SJCRH30 (cell line): ENCODE measurements at regions not wholly inside any gene's neighbourhood (a gene's known extent, or its start where the extent isn't known, plus 50 kb on each side); places are given as distances from the start of the nearest gene placed in this dataset.

Experiments
- DNase-seq, 2 experiments: peaks; one replicate each; pipeline ENCODE4 v3.0.0-alpha.2; 2015 to 2020
- H3K27ac ChIP-seq: fragments of 250-450 bp; sonication (Bioruptor Pico); 2 replicates; pipeline ENCODE4 v1.5.1; 2020; ENCODE audit warnings: mild to moderate bottlenecking, moderate library complexity
- H3K27me3 ChIP-seq: fragments of 250-450 bp; sonication (Bioruptor Pico); 2 replicates; pipeline ENCODE4 v1.5.1; 2020; ENCODE audit warnings: mild to moderate bottlenecking, moderate library complexity
- H3K36me3 ChIP-seq: fragments of 250-450 bp; sonication (Bioruptor Pico); 2 replicates; pipeline ENCODE4 v1.5.1; 2020; ENCODE audit warnings: mild to moderate bottlenecking, moderate library complexity
- H3K4me1 ChIP-seq: fragments of 250-450 bp; sonication (Bioruptor Pico); 2 replicates; pipeline ENCODE4 v1.5.1; 2020; ENCODE audit warnings: mild to moderate bottlenecking, moderate library complexity
- H3K4me3 ChIP-seq: fragments of 250-450 bp; sonication (Bioruptor Pico); 2 replicates; pipeline ENCODE4 v1.5.1; 2020; ENCODE audit warnings: mild to moderate bottlenecking, moderate library complexity
- H3K9me3 ChIP-seq: fragments of 250-450 bp; sonication (Bioruptor Pico); replicated peaks from 2 replicates; pipeline ENCODE4 v1.5.1; 2020; ENCODE audit warnings: mild to moderate bottlenecking, moderate library complexity

- DNase-seq: peak; percentile 76 to 95
- Histone ChIP-seq H3K27me3 (no peaks in the 10 kb centered on the region), H3K27ac (no peak overlapping the region), H3K4me3 (no peak overlapping the region), H3K4me1 (no peaks in the 10 kb centered on the region), H3K9me3 (no peaks in the 10 kb centered on the region), H3K36me3 (no peaks in the 10 kb centered on the region)
These were observed 51.2 kb upstream of the CDH5 start for GRCh38 chr16:66315210-66315825.

GRCh38 chr16:66311306-66311705 is 55.2 kb upstream of the CDH5 start:
- Histone ChIP-seq H3K36me3 (no peaks in the 10 kb centered on the region), H3K27ac (no peak overlapping the region), H3K4me1 (no peaks in the 10 kb centered on the region), H3K9me3 (no peaks in the 10 kb centered on the region), H3K4me3 (no peak overlapping the region), H3K27me3 (peaks cover 11% of the 10 kb centered on the region; the same call in 1 of the 2 replicates)
- DNase-seq: no peak

GRCh38 chr16:66309215-66309807 is 57.2 kb upstream of the CDH5 start:
- no peaks in the 10 kb centered on the region for H3K4me1 ChIP-seq
- peaks cover 11% of the 10 kb centered on the region; the same call in 1 of the 2 replicates for H3K27me3 ChIP-seq
- no peak overlapping the region for H3K27ac ChIP-seq
- H3K36me3 ChIP-seq: no peaks in the 10 kb centered on the region
- DNase-seq: no peak
- H3K4me3 ChIP-seq: no peak overlapping the region
- H3K9me3 ChIP-seq: no peaks in the 10 kb centered on the region

GRCh38 chr16:66308096-66308495 is 58.4 kb upstream of the CDH5 start:
- Histone ChIP-seq H3K4me3 (no peak overlapping the region), H3K36me3 (no peaks in the 10 kb centered on the region), H3K27me3 (peaks cover 11% of the 10 kb centered on the region; the same call in 1 of the 2 replicates), H3K27ac (no peak overlapping the region), H3K9me3 (no peaks in the 10 kb centered on the region), H3K4me1 (no peaks in the 10 kb centered on the region)
- no peak for DNase-seq

GRCh38 chr16:66306366-66307150 is 59.9 kb upstream of the CDH5 start:
- Histone ChIP-seq H3K4me3 (no peak overlapping the region), H3K4me1 (no peaks in the 10 kb centered on the region), H3K9me3 (no peaks in the 10 kb centered on the region), H3K27ac (no peak overlapping the region), H3K36me3 (no peaks in the 10 kb centered on the region), H3K27me3 (peaks cover 11% of the 10 kb centered on the region; the same call in 1 of the 2 replicates)
- no peak for DNase-seq

- Histone ChIP-seq H3K36me3 (no peaks in the 10 kb centered on the region), H3K27me3 (peaks cover 8% of the 10 kb centered on the region; the same call in 1 of the 2 replicates), H3K27ac (no peak overlapping the region), H3K4me1 (no peaks in the 10 kb centered on the region), H3K9me3 (no peaks in the 10 kb centered on the region), H3K4me3 (no peak overlapping the region)
- no peak for DNase-seq
These were observed 61.5 kb upstream of the CDH5 start for GRCh38 chr16:66304961-66305360.

GRCh38 chr16:66304151-66304550 is 62.3 kb upstream of the CDH5 start:
- H3K4me1 ChIP-seq: no peaks in the 10 kb centered on the region
- H3K9me3 ChIP-seq: no peaks in the 10 kb centered on the region
- no peak overlapping the region for H3K4me3 ChIP-seq
- H3K27ac ChIP-seq: no peak overlapping the region
- no peak for DNase-seq
- no peaks in the 10 kb centered on the region; the same call in 1 of the 2 replicates for H3K27me3 ChIP-seq
- no peaks in the 10 kb centered on the region for H3K36me3 ChIP-seq

GRCh38 chr16:66300501-66300900 is 66.0 kb upstream of the CDH5 start:
- Histone ChIP-seq H3K27me3 (0 out of 2 replicates have a peak, but pooled peaks cover 4% of the 10 kb centered on the region), H3K36me3 (no peaks in the 10 kb centered on the region), H3K27ac (no peak overlapping the region), H3K9me3 (0 out of 2 replicates have a peak, but pooled peaks cover 4% of the 10 kb centered on the region), H3K4me3 (no peak overlapping the region), H3K4me1 (no peaks in the 10 kb centered on the region)
- DNase-seq: no peak

- H3K36me3 ChIP-seq: no peaks in the 10 kb centered on the region
- 0 out of 2 replicates have a peak, but pooled peaks cover 4% of the 10 kb centered on the region for H3K27me3 ChIP-seq
- H3K4me1 ChIP-seq: no peaks in the 10 kb centered on the region
- no peak for DNase-seq
- no peak overlapping the region for H3K4me3 ChIP-seq
- 0 out of 2 replicates have a peak, but pooled peaks cover 4% of the 10 kb centered on the region for H3K9me3 ChIP-seq
- H3K27ac ChIP-seq: no peak overlapping the region
These were observed 66.5 kb upstream of the CDH5 start for GRCh38 chr16:66300037-66300436.

GRCh38 chr16:66299349-66299748 is 67.1 kb upstream of the CDH5 start:
- Histone ChIP-seq H3K9me3 (0 out of 2 replicates have a peak, but pooled peaks cover 4% of the 10 kb centered on the region), H3K27me3 (0 out of 2 replicates have a peak, but pooled peaks cover 4% of the 10 kb centered on the region)
- DNase-seq: no peak

GRCh38 chr16:66298571-66299120 is 67.8 kb upstream of the CDH5 start:
- no peak for DNase-seq
- H3K36me3 ChIP-seq: no peaks in the 10 kb centered on the region
- no peaks in the 10 kb centered on the region for H3K4me1 ChIP-seq
- H3K9me3 ChIP-seq: 0 out of 2 replicates have a peak, but pooled peaks cover 4% of the 10 kb centered on the region
- H3K27me3 ChIP-seq: 0 out of 2 replicates have a peak, but pooled peaks cover 4% of the 10 kb centered on the region
- no peak overlapping the region for H3K27ac ChIP-seq
- no peak overlapping the region for H3K4me3 ChIP-seq

More at GRCh38 chr16:66299349-66299748, 67.1 kb upstream of the CDH5 start:
- Histone ChIP-seq H3K27ac (no peak overlapping the region), H3K36me3 (no peaks in the 10 kb centered on the region), H3K4me1 (no peaks in the 10 kb centered on the region), H3K4me3 (no peak overlapping the region)

- DNase-seq: no peak
- Histone ChIP-seq H3K36me3 (no peaks in the 10 kb centered on the region), H3K4me1 (no peaks in the 10 kb centered on the region), H3K9me3 (0 out of 2 replicates have a peak, but pooled peaks cover 4% of the 10 kb centered on the region), H3K27ac (no peak overlapping the region), H3K4me3 (no peak overlapping the region), H3K27me3 (0 out of 2 replicates have a peak, but pooled peaks cover 4% of the 10 kb centered on the region)
These were observed 68.5 kb upstream of the CDH5 start for GRCh38 chr16:66298006-66298405.

GRCh38 chr16:66296591-66296990 is 69.9 kb upstream of the CDH5 start:
- 0 out of 2 replicates have a peak, but pooled peaks cover 4% of the 10 kb centered on the region for H3K9me3 ChIP-seq
- H3K4me3 ChIP-seq: no peak overlapping the region
- no peak for DNase-seq
- H3K27me3 ChIP-seq: peaks cover 4% of the 10 kb centered on the region; the same call in 1 of the 2 replicates
- H3K27ac ChIP-seq: no peak overlapping the region
- H3K4me1 ChIP-seq: no peaks in the 10 kb centered on the region
- H3K36me3 ChIP-seq: no peaks in the 10 kb centered on the region

GRCh38 chr16:66295761-66296546 is 70.5 kb upstream of the CDH5 start:
- H3K27me3 ChIP-seq: peaks cover 4% of the 10 kb centered on the region; the same call in 1 of the 2 replicates
- no peak for DNase-seq

More at GRCh38 chr16:66295761-66296546, 70.5 kb upstream of the CDH5 start:
- Histone ChIP-seq H3K4me3 (no peak overlapping the region), H3K4me1 (no peaks in the 10 kb centered on the region), H3K36me3 (no peaks in the 10 kb centered on the region), H3K9me3 (0 out of 2 replicates have a peak, but pooled peaks cover 4% of the 10 kb centered on the region), H3K27ac (no peak overlapping the region)
